ENCODE measurements at regions not wholly inside any gene's neighbourhood (a gene's known extent, or its start where the extent isn't known, plus 50 kb on each side); places are given as distances from the start of the nearest gene placed in this dataset.

DNA sequence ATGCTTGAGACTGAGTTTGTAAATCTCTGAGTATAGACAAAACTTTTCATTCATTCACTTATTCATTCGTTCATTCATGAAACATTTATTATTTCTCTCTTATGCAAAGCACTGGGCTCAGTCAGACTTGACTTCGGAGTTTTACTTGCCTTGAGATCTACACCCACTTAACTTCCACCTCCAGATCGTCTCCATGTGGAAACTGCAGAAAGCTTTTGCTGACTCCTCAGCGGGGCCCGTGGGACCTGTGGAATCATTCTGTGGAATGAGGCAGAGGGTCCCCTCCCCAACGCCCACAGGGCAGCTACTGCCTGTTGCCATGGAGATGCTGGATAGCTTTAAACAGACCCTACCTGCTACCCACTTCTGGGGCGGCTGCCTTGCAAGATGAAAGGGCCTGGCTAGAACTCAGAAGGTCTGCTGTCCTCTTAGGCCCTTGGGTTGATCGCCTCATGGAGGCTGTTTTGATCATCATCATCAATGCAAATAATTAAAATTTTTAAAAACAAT, 66.4 kb upstream of the KCNG1 start:
- TF ChIP-seq, protein P1, sequence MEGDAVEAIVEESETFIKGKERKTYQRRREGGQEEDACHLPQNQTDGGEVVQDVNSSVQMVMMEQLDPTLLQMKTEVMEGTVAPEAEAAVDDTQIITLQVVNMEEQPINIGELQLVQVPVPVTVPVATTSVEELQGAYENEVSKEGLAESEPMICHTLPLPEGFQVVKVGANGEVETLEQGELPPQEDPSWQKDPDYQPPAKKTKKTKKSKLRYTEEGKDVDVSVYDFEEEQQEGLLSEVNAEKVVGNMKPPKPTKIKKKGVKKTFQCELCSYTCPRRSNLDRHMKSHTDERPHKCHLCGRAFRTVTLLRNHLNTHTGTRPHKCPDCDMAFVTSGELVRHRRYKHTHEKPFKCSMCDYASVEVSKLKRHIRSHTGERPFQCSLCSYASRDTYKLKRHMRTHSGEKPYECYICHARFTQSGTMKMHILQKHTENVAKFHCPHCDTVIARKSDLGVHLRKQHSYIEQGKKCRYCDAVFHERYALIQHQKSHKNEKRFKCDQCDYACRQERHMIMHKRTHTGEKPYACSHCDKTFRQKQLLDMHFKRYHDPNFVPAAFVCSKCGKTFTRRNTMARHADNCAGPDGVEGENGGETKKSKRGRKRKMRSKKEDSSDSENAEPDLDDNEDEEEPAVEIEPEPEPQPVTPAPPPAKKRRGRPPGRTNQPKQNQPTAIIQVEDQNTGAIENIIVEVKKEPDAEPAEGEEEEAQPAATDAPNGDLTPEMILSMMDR (IDR thresholded peaks at IDR 0.05; ENCODE audit: insufficient read depth, low read depth, low read length, missing control alignments) = no peak
- no peak for DNase-seq (ENCODE audit: low read depth)
- no peak overlapping the region for H3K4me3 ChIP-seq (ENCODE audit: low read length)

DNA sequence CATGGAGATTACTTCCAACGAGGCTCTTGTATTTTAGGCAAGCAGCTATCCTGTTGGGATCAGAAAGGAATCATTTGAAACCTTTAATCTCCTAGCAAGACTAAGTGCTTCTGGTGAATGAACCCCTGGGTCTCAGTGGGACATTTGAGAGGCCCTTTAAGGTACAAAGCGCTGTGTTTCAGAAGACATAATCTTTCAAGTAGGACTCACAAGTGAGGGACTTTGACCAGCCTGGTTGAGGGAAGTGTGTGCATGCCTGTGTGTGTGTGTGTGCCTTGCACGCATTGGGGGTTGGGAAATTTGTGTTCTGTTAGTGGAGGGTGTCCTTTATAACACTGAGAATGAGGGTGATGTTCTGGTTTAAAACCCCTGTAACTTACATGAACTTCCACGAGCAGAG, 64.4 kb upstream of the KCNG1 start:
- TF ChIP-seq, protein P1 (IDR thresholded peaks at IDR 0.05; ENCODE audit: insufficient read depth, low read depth, low read length, missing control alignments) = no peak
- no peak for DNase-seq (ENCODE audit: low read depth)
- H3K4me3 ChIP-seq (ENCODE audit: low read length) = no peak overlapping the region

DNA sequence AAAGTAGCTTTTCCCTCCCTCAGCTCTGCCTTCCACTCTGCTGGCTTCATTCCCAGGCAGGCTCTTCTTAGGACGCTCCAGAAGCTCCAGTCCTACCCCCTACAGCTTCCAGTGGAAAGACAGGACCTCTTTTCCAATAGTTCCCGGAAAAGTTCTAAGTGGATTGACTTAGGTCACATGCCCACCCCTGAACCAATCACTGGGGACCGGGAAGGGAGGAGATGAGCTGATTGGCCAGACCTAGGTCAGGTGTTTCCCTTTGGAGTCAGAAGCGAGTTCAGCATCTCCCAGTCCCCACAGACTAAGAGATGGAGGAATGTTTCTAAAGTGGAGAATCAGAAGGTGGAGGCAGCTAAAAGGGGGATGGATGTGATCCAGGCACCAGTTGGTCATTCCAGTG, 62.9 kb upstream of the KCNG1 start:
- DNase-seq (ENCODE audit: low read depth) = no peak
- H3K4me3 ChIP-seq (ENCODE audit: low read length) = no peak overlapping the region
- TF ChIP-seq, protein P1 (IDR thresholded peaks at IDR 0.05; ENCODE audit: insufficient read depth, low read depth, low read length, missing control alignments) = no peak

DNA sequence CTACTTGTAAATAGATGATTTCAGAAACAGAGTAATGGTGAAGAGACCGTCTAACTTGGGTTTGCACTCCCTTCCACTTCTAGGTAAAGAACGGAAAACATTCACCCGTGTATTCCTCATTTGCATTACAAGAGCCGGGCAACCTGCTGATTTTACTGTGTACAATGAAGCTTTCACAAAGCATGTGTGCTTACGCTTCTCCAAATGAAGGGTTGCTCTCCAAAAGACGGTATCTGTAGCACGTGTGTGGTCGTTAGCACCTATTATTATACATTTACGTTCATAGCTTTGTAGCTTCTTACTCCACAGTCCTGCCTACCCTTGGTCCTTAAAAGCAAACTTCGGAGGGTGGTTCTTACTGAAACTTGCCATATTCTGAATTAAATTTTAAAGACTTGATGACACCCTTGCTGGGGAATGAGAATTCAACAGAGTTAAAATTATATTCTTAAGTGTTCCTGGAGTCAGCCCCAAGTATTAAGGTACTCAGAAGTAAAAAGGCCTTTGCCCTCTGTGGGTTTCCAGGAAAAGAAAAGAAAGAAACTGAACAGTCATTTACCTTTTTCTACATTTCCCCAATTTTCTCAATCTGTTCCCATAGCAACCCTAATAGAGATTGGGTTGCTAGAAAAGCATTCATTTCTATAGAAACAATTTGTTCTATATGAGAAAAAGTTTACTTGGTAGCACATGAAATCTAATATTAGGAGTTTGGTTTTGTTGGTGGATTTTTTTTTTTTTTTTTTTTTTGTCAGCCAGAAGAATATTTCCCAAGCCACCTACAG, 61.9 kb upstream of the KCNG1 start:
- no peak for DNase-seq (ENCODE audit: low read depth)
- TF ChIP-seq, protein P1 (IDR thresholded peaks at IDR 0.05; ENCODE audit: insufficient read depth, low read depth, low read length, missing control alignments) = no peak
- H3K4me3 ChIP-seq (ENCODE audit: low read length) = no peak overlapping the region

DNA sequence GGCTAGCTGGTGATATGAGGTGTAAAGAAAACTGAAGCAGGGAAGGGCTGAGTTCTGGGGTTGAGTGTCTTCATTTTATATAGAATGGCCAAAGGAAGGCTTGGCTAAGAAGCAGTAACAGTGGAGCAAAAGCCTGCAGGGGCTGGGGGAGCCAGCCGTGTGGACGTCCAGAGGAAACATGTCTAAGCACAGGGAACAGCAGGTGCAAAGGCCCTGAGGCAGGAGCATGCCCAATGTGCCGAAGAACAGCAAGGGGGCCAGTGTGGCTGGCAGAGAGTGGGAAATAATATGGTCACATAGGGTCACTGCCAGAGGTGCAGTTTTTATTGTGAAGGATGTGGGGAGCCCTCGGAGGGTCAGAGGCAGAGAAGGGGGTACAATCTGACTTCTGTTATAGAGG, 60.5 kb upstream of the KCNG1 start:
- no peak for DNase-seq (ENCODE audit: low read depth)
- TF ChIP-seq, protein P1 (IDR thresholded peaks at IDR 0.05; ENCODE audit: insufficient read depth, low read depth, low read length, missing control alignments) = no peak
- H3K4me3 ChIP-seq (ENCODE audit: low read length) = no peak overlapping the region

DNA sequence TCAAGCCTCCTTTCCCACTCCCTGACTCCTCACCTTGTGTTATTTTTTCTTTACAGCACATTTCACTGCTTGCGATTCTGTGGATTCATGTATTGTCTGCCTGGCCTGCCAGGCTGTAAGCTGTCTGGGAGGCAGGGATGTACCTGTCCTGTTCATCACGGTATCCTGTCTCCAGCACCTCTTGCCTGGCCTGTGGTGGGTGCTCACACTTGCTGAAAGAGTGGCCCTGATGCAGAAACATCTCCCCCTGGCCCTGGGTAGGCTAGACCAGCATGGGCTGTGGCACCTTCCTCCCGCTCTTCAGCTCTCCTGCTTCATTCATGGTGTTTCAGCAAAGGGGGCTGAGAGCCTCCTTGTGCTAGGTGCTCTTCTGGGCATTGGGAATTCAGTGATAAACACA, 60.1 kb upstream of the KCNG1 start:
- TF ChIP-seq, protein P1 (IDR thresholded peaks at IDR 0.05; ENCODE audit: insufficient read depth, low read depth, low read length, missing control alignments) = no peak
- no peak overlapping the region for H3K4me3 ChIP-seq (ENCODE audit: low read length)
- no peak for DNase-seq (ENCODE audit: low read depth)

DNA sequence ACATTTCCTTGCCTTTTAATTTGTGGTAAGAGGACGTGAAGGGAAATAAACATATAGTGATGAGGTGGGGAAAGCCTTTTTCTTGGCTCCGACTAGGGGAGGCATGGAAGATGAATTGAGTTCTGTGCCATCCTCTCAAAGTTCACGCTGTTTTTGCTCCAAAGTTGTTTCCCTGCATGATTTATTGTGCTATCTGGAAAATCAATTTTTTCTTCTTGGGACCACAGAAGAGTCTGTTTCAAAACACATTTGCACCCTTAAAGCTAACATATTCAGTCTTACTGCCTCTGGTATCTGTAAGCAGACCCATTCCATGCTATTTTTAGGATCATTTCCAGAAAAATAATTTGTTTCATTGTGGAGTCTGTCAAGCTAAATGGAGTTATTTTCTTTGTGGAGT, 57.6 kb upstream of the KCNG1 start:
- no peak for DNase-seq (ENCODE audit: low read depth)
- H3K4me3 ChIP-seq (ENCODE audit: low read length) = no peak overlapping the region
- TF ChIP-seq, protein P1 (IDR thresholded peaks at IDR 0.05; ENCODE audit: insufficient read depth, low read depth, low read length, missing control alignments) = no peak

All from epithelial cell of esophagus (primary cell).